GM04504 (cell line): ENCODE measurements at regions not wholly inside any gene's neighbourhood (a gene's known extent, or its start where the extent isn't known, plus 50 kb on each side); places are given as distances from the start of the nearest gene placed in this dataset.
A peak's percentile ranks its signal among the peaks of the same experiment; 100 is the strongest.

ENCODE experiments used
- DNase-seq: peaks from one replicate; pipeline ENCODE4 v3.0.0-alpha.2; 2012; ENCODE audit warnings: low read depth

GRCh38 chr22:48672387-48672786, 1155.3 kb downstream of the BRD1 start:
- no peak for DNase-seq

GRCh38 chr22:48670731-48671130, 1156.9 kb downstream of the BRD1 start:
- peak; percentile 35 for DNase-seq

- DNase-seq, result no peak
Measured at GRCh38 chr22:48669986-48670716, 1157.5 kb downstream of the BRD1 start.

- no peak for DNase-seq
Measured at GRCh38 chr22:48669226-48669625, 1158.4 kb downstream of the BRD1 start.

GRCh38 chr22:48667289-48667688, 1160.4 kb downstream of the BRD1 start:
- no peak for DNase-seq

GRCh38 chr22:48666620-48667019, 1161.1 kb downstream of the BRD1 start:
- no peak for DNase-seq

- DNase-seq, result peak; percentile 78
Measured at GRCh38 chr22:48665311-48665995, 1162.2 kb downstream of the BRD1 start.

- no peak for DNase-seq
Measured at GRCh38 chr22:48664586-48664985, 1163.1 kb downstream of the BRD1 start.

- no peak for DNase-seq
Measured at GRCh38 chr22:48663297-48663696, 1164.4 kb downstream of the BRD1 start.

GRCh38 chr22:48662476-48663135, 1165.1 kb downstream of the BRD1 start:
- DNase-seq, result no peak

GRCh38 chr22:48661984-48662383, 1165.7 kb downstream of the BRD1 start:
- DNase-seq, result no peak

GRCh38 chr22:48660790-48661740, 1166.6 kb downstream of the BRD1 start:
- no peak for DNase-seq

- no peak for DNase-seq
Measured at GRCh38 chr22:48660104-48660789, 1167.4 kb downstream of the BRD1 start.

GRCh38 chr22:48659404-48659996, 1168.2 kb downstream of the BRD1 start:
- no peak for DNase-seq

GRCh38 chr22:48658871-48659270, 1168.8 kb downstream of the BRD1 start:
- DNase-seq, result no peak

- DNase-seq, result no peak
Measured at GRCh38 chr22:48658246-48658645, 1169.4 kb downstream of the BRD1 start.

GRCh38 chr22:48654492-48654891, 1173.2 kb downstream of the BRD1 start:
- peak; percentile 55 for DNase-seq

- DNase-seq, result no peak
Measured at GRCh38 chr22:48653929-48654328, 1173.7 kb downstream of the BRD1 start.

- DNase-seq, result no peak
Measured at GRCh38 chr22:48653306-48653705, 1174.4 kb downstream of the BRD1 start.

GRCh38 chr22:48652796-48653195, 1174.9 kb downstream of the BRD1 start:
- DNase-seq, result no peak

GRCh38 chr22:48651981-48652538, 1175.6 kb downstream of the BRD1 start:
- no peak for DNase-seq
